Ovary (tissue), 3 donors: ENCODE measurements at regions not wholly inside any gene's neighbourhood (a gene's known extent, or its start where the extent isn't known, plus 50 kb on each side); places are given as distances from the start of the nearest gene placed in this dataset.

Experiments
- CTCF ChIP-seq, 3 donors: fragments of 450-650 bp in 2 of 3; fragments of 200-600 bp in 1 of 3; IDR thresholded peaks; one replicate each; pipeline versions ENCODE4 v1.5.1 to v1.8.0; 2016 to 2022; ENCODE audit warnings: antibody characterized with exemption in 3 of 3, mild to moderate bottlenecking in 1 of 3
- POLR2A ChIP-seq: fragments of 450-650 bp; IDR thresholded peaks from one replicate; pipeline ENCODE4 v1.6.1; 2017; ENCODE audit warnings: antibody characterized with exemption, mild to moderate bottlenecking, moderate library complexity
- donor health status: DM: no; HTN: no; CAD: no.

GRCh38 chr20:23157734-23158133, 71.6 kb upstream of the CD93 start:
- TF ChIP-seq POLR2A = no peak
- no peak for TF ChIP-seq CTCF (IDR thresholded peaks at IDR 0.05)
